H1 (cell line): ENCODE measurements at regions not wholly inside any gene's neighbourhood (a gene's known extent, or its start where the extent isn't known, plus 50 kb on each side); places are given as distances from the start of the nearest gene placed in this dataset.

Source experiments
- ATF2 ChIP-seq: IDR thresholded peaks from 2 replicates; pipeline ENCODE4 v1.6.1; 2012; ENCODE audit warnings: low read length, inconsistent platforms
- TCF12 ChIP-seq: IDR thresholded peaks from 2 replicates; pipeline ENCODE4 v1.6.1; 2011; ENCODE audit warnings: low read depth, mild to moderate bottlenecking, low read length

GRCh38 chr1:165080253-165080896 lies 276.1 kb downstream of the LMX1A start (continued):
- no peak for TF ChIP-seq ATF2
- TF ChIP-seq TCF12 = no peak
